GM19438 (cell line): ENCODE measurements at regions not wholly inside any gene's neighbourhood (a gene's known extent, or its start where the extent isn't known, plus 50 kb on each side); places are given as distances from the start of the nearest gene placed in this dataset.

Source experiments
- ATAC-seq: cut with Tn5 transposase; IDR thresholded peaks from one replicate; pipeline ENCODE4 v1.9.1; 2021; ENCODE audit warnings: low read depth; ENCODE audit not compliant: unreplicated experiment

DNA sequence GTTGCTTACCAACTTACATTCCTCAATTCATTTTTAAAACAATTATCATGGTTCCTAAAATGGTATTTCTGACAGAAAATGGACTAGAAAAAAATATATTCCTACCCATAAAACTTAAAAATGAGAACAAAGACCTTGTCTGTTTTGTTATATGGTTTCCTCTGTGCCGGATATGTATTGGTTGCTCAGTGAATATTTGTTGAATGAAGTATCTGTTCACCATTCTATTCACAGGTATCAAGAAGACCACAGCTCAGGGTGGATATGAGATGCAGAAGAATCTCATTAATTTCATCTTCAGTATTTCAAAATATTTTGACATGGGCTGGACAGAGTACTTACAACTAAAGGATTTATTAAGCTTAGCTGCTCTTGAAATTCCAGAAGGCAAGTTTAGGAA is 58.1 kb downstream of the TUSC7 start:
- ATAC-seq = no peak

GRCh38 chr3:116770815-116771450 is 61.4 kb downstream of the TUSC7 start:
- ATAC-seq = peak; percentile 99

GRCh38 chr3:116776880-116777785 is 67.6 kb downstream of the TUSC7 start:
- no peak for ATAC-seq

DNA sequence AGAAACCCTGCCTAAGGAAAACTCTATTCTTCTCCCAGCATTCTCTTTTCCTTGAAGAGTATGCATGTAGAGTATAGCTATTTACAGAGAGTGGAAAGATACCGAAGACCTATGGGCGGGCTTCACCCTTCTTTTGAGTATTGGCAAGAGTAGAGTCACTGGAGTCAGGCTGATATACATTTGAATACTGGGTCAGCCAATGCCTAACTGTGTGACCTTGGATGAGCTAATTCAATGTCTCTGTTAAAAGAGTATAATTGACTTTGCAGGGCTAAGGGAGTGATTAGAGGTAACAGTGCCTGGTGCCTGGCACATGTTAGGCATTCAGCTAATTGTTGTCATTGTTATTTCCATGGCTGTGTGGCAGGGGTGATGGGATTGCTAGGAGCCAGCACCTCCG is 75.6 kb downstream of the TUSC7 start:
- no peak for ATAC-seq

DNA sequence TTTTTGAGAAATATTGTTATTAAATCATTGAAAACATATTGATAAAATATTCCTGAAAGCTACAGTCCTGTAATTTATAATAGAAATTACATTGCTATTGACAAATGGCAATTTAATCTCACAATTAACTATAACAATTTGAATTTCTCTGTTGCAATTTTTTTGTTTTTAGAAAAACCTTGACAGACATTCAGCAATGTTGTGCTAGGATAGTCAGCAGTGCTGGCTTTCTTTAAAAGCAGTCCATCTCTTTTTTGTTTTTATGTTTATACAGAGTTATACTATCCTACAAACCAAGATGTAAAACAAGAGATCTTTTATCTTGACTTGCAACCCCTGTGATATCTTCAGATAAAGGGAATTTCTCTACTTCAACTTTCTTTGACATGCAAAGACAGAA is 93.1 kb downstream of the TUSC7 start:
- ATAC-seq = no peak

- no peak for ATAC-seq
Measured at GRCh38 chr3:116806351-116806750, 96.8 kb downstream of the TUSC7 start.

GRCh38 chr3:116808725-116809124 is 99.1 kb downstream of the TUSC7 start:
- no peak for ATAC-seq

DNA sequence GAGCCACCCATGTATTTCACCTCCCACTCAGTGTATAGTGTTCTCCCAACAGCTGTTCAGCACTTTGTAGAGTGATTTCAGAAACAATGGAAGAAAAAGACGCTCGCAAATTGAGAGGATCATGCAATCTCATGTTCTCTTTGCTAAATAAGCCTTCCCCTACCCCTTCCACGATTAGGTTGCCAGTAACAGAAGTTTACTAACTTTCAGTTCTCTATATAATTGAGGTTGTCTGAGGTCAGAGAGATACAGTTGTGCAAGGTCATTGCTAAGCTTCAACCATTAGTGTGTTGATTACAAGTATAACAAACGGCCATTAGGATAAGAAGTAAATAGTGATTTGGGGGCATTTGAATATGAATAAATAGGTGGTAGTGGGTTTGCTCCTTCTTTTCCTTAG is 99.6 kb downstream of the TUSC7 start:
- ATAC-seq = no peak

GRCh38 chr3:116811754-116812153 is 102.2 kb downstream of the TUSC7 start:
- no peak for ATAC-seq

- no peak for ATAC-seq
Measured at GRCh38 chr3:116812949-116813348, 103.4 kb downstream of the TUSC7 start.

- ATAC-seq = no peak
Measured at GRCh38 chr3:116815321-116815720, 105.7 kb downstream of the TUSC7 start.

- ATAC-seq = no peak
Measured at GRCh38 chr3:116815831-116816588, 106.4 kb downstream of the TUSC7 start.

DNA sequence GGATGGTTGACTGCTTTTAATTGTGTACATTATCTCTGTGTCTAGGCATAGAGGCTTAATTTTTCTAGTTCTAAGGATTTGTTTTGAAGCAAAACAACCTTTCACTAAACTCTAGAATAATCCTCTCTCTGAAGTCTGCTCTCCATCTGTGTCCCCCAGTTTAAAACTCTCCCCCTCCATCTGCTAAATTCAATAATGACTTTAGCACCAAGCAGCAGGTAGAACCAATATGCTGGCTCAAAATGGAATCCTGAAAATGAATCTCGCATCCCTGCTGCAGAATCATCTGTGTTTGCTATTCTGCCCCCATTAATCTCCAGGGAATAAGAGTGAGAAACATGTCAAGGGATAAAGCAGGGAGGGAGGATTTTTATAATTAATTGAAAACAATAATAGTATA is 111.8 kb downstream of the TUSC7 start:
- ATAC-seq = no peak

DNA sequence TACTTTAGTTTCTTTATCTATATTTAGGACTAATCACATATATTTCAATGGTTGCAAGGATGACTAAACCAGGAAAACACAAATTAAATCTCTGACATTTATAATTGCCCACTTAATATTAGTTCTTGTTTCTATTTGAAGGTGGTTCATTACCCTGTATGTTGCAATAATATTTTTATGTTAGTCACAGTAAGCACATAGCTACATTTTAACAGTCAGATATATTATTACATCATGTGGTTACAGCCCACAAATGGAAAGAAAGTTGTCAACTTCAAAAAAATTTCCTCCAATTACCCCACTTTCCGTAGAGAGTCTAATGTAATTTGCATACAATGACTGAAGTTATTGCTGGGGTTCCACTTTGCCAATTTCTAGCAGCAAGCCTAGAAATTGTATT is 114.6 kb downstream of the TUSC7 start:
- ATAC-seq = no peak

DNA sequence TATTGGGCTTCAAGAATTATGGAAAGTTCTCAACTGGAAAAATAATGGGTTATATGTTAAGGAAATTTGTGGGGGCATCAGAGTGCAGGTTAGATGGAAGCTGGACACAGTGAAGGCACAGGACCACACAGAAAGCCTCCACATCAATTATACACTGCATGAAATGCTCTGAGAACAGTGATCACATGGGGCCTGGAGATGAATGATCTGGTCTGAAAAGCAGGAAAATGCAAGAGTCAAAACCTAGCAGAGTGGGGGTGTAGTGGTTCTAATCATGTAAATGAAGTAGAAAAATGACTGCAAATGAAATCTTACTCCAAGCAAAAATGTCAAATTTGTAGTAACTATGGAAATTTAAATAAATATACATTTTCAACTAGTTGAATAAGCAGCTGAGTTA is 123.6 kb downstream of the TUSC7 start:
- ATAC-seq = no peak

DNA sequence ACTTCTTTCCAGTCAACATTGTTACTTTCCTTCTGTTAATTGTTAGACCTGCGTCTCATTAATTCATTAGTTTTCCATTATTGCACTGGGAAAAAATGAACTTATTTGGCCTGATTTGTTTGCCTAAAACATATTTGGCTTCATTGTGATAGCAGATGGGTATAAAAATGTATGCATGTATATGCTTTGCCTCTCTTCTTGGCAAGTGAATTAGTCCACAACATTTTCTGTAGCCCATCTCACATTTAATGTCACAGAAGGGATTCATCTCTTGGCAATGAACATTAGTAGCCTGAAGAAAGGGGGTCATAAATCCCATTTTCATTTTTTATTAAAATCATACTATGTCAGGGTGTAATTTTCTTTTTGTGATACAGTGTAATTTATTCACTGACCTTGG is 125.2 kb downstream of the TUSC7 start:
- no peak for ATAC-seq

GRCh38 chr3:116835658-116836057 is 126.1 kb downstream of the TUSC7 start:
- ATAC-seq = no peak

- no peak for ATAC-seq
Measured at GRCh38 chr3:116836286-116836685, 126.7 kb downstream of the TUSC7 start.

GRCh38 chr3:116837483-116837882 is 127.9 kb downstream of the TUSC7 start:
- no peak for ATAC-seq

GRCh38 chr3:116841003-116841735 is 131.6 kb downstream of the TUSC7 start:
- ATAC-seq = no peak
